ENCODE measurements at regions not wholly inside any gene's neighbourhood (a gene's known extent, or its start where the extent isn't known, plus 50 kb on each side); places are given as distances from the start of the nearest gene placed in this dataset.

DNA sequence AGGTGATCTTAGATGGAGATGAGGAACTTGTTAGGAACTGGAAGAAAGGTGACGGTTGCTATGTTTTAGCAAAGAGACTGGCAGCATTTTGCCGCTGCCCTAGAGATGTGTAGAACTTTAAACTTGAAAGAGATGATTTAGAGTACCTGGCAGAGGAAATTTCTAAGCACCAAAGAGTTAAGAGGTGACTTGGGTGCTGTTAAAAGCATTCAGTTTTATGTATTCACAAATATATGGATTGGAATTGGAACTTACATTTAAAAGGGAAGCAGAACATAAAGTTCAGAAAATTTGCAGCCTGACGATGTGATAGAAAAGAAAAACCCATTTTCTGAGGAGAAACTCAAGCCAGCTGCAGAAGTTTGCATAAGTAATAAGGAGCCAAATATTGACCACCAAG, 176.3 kb downstream of the MOXD1 start:
- no peak for TF ChIP-seq CTCF (IDR thresholded peaks at IDR 0.05)
- no peak for TF ChIP-seq POLR2A (IDR thresholded peaks at IDR 0.05)
